Activated CD8-positive, alpha-beta memory T cell treated with anti-CD3 and anti-CD28 coated beads, Interleukin-2, amount 50 U/mL, for 24 hours (primary cell): ENCODE measurements at regions not wholly inside any gene's neighbourhood (a gene's known extent, or its start where the extent isn't known, plus 50 kb on each side); places are given as distances from the start of the nearest gene placed in this dataset.
"Not testable (repeated sequence)": the region's sequence is repeated elsewhere in the genome, so short reads cannot be mapped to it uniquely, and the experiment has no call there.

Experiments used
- DNase-seq: peaks from one replicate; pipeline ENCODE4 v3.0.0-alpha.2; 2020; ENCODE audit errors: extremely low read depth

GRCh38 chrX:45497290-45497689, 296.6 kb upstream of the DIPK2B start:
- no peak for DNase-seq

DNA sequence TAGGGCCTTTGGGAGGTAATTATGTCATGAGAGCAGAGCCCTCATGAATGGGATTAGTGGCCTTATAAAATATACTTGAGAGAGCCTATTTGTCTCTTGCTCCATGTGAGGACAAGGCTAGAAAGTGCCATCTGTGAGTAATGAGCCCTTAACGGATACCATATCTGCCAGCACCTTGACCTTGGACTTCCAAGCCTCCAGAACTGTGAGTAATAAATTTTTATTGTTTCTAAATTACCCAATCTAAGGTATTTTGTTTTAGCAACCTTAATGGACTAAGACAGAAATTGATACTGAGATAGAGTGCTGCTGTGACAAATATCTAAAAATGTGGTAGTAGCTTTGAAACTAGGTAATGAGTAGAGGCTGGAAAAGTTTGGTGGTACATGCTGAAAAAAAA, 285.0 kb upstream of the DIPK2B start:
- no peak for DNase-seq

- DNase-seq: no peak
These were observed 279.3 kb upstream of the DIPK2B start for GRCh38 chrX:45479835-45480422.

DNA sequence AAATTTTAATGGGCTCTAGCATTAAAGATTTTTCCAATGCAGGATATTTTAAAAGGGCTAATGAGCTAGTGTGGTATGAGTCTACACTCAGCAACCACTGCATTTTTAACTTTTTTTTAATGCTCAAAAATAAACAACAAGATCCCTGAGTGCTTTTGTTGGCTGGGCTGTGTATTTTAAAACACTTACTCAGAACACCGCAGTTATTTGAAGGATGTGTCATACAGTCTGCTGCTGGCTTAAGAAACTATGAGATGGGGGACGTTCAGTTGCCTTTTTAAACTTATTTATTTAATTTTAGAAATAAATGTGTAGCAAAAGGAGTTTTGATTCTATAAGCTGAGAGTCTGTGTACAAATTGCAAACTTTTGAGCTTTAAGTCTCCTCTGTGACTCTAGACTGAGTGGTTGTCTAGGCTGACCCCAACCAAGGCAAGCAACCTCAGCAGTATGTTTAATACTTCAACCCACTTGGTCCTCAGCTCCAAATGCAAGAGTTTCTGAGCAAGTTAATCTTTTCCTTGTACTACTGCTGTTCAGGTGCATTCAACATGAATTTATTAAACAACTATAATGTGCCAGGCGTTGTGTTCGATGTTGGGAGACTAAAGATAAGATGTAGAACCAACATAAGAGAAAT, 278.6 kb upstream of the DIPK2B start:
- no peak for DNase-seq

GRCh38 chrX:45472968-45473367, 272.3 kb upstream of the DIPK2B start:
- no peak for DNase-seq

GRCh38 chrX:45467537-45467936, 266.9 kb upstream of the DIPK2B start:
- DNase-seq: not testable (repeated sequence)

DNA sequence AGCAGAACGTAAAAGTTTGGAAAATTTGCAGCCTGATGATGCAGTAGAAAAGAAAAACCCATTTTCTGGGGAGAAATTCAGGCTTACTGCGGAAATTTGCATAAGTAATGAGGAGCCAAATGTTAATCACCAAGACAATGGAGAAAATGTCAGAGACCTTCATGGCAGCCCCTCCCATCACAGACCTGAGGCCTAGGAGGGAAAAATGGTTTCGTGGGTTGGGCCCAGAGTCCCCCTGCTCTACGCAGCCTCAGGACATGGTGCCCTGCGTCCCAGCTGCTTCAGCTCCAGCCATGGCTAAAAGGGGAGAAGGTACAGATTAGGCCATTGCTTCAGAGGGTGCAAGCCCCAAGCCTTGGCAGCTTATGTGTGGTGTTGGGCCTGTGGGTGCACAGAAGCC, 255.1 kb upstream of the DIPK2B start:
- not testable (repeated sequence) for DNase-seq

DNA sequence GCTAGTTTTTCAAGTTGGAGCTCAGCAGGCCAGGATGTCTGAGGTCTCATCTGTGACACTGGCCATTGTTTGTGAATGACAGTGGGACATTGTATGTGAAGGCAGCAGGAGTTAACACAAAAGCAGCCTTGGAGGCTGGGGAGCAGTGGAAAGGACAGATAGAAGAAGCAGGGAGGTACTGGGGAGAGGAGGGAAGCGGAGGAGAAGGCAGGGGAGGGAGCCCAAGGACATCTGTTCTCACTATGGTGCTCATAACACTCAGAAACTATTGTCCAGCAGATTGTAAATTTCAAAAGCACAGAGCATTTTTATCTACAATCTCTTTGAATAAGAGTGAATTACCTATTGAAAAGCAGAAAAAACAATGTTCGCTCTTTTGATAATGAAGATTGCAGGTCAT, 253.6 kb upstream of the DIPK2B start:
- no peak for DNase-seq

- no peak for DNase-seq
These were observed 249.3 kb upstream of the DIPK2B start for GRCh38 chrX:45449982-45450381.

- no peak for DNase-seq
These were observed 247.3 kb upstream of the DIPK2B start for GRCh38 chrX:45447995-45448394.

GRCh38 chrX:45447331-45447730, 246.7 kb upstream of the DIPK2B start:
- DNase-seq: no peak

GRCh38 chrX:45445745-45446412, 245.2 kb upstream of the DIPK2B start:
- no peak for DNase-seq

DNA sequence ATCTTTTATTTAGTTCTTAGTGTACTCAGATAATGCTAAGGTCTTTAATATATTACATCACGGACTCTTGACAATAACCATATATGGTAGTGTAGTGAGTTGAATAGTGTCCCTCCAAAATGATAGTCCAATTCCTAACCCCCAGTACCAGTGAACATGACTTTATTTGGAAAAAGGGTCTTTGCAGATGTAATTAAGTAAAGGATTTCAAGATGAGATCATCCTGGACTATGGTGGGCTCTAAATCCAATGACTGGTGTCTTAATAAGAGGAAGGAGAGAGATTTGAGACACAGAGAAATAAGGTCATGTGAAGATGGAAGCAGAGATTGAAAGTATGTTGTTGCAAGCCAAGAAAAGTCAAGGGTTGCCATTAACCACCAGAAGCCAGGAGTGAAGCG, 236.5 kb upstream of the DIPK2B start:
- DNase-seq: no peak

DNA sequence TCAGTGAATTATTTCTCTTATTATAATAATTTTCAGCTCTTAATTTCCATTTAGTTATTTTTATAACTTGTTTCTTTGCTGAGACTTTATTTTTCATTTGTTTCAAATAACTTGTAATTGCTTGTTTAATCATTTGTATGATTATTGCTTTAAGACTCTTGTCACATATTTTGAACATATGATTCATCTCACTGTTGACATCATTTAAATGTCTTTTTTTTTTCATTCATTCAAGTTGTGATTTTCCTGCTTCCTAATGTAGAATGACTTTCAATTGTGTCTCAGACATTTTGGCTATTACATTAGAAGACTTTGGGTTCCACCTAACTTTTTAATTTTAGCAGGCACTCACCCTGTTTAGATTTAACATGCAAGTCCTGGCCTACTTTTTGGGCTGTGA, 234.8 kb upstream of the DIPK2B start:
- no peak for DNase-seq

DNA sequence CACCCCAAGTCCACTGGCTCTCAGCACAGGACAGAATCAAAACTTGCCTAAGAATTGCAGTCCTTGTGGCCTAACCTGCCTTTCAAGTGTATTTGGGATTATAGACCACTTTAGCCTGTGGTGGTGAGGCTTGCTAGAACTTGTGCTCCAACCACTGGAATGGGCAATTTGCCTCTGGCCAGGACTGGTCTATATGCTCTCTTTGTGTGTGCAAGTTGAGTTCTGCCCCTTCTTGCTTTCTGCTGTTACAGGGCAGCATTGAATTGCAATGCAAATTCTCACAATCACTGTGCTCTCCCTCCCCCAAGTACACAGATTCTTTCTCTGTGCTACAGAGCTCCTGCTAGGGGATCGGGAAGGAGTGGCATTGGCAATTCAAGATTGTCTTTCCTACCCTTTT, 233.6 kb upstream of the DIPK2B start:
- no peak for DNase-seq

- DNase-seq: no peak
These were observed 228.2 kb upstream of the DIPK2B start for GRCh38 chrX:45428831-45429230.

GRCh38 chrX:45424326-45424725, 223.7 kb upstream of the DIPK2B start:
- DNase-seq: no peak

- no peak for DNase-seq
These were observed 221.7 kb upstream of the DIPK2B start for GRCh38 chrX:45422216-45422925.

GRCh38 chrX:45421806-45422205, 221.1 kb upstream of the DIPK2B start:
- DNase-seq: no peak

GRCh38 chrX:45404206-45404605, 203.5 kb upstream of the DIPK2B start:
- no peak for DNase-seq

DNA sequence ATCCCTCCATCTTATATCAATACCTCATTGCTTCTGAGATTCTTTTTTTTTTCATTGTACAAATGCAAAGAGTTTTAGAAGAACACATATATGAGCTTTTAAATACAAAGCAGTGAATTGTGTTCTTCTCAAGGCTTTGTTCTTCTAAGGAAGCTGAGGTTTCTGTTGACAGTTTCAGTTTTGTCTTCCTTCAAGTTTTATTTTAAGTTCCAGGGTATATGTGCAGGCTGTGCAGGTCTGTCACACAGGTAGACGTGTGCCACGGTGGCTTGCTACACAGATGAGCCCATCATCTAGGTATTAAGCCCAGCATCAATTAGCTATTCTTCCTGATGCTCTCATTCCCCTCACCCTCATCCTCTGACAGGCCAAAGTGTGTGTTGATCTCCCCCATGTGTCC, 201.2 kb upstream of the DIPK2B start:
- DNase-seq: no peak

DNA sequence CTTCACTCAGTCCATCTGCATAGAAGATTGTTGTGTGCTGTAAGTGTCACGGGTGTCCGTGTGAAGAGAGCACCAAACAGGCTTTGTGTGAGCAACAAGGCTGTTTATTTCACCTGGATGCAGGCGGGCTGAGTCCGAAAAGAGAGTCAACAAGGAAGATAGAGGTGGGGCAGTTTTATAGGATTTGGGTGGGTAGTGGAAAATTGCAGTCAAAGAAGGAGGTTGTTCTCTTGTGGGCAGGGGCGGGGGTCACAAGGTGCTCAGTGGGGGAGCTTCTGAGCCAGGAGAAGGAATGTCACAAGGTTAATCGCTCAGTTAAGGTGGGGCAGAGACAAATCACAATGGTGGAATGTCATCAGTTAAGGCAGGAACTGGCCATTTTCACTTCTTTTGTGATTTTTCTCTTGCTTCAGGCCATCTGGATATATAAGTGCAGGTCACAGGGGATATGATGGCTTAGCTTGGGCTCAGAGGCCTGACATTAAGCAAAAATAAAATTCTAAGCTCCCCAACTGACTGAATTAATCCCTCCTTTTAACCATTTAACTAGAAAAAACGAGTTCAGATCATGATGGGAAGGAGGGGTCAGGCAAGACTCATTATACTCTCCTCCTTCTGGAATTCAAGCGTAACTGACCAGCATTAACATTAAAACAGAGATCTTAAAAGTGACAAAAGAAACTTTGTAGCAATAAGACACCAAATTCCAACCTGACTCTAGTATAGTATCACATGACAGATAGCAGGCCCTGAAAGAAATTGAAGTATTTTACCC, 200.5 kb upstream of the DIPK2B start:
- DNase-seq: not testable (repeated sequence)
